AG08396 (cell line): ENCODE measurements at regions not wholly inside any gene's neighbourhood (a gene's known extent, or its start where the extent isn't known, plus 50 kb on each side); places are given as distances from the start of the nearest gene placed in this dataset.

ENCODE experiments used
- DNase-seq: peaks from one replicate; pipeline ENCODE4 v3.0.0; 2012; ENCODE audit warnings: low spot score, mixed read lengths

GRCh38 chr7:132666774-132667172, 90.5 kb upstream of the PLXNA4 start:
- DNase-seq = peak; percentile 16

GRCh38 chr7:132666071-132666773, 90.0 kb upstream of the PLXNA4 start:
- DNase-seq = peak; percentile 20

GRCh38 chr7:132656846-132657776, 80.8 kb upstream of the PLXNA4 start:
- peak; percentile 26 for DNase-seq

- no peak for DNase-seq
Measured at GRCh38 chr7:132656341-132656740, 80.1 kb upstream of the PLXNA4 start.

- no peak for DNase-seq
Measured at GRCh38 chr7:132655131-132655727, 79.0 kb upstream of the PLXNA4 start.

GRCh38 chr7:132654150-132654549, 77.9 kb upstream of the PLXNA4 start:
- DNase-seq = peak; percentile 24

- no peak for DNase-seq
Measured at GRCh38 chr7:132653366-132653930, 77.2 kb upstream of the PLXNA4 start.

- no peak for DNase-seq
Measured at GRCh38 chr7:132652507-132652906, 76.2 kb upstream of the PLXNA4 start.

GRCh38 chr7:132650498-132650897, 74.2 kb upstream of the PLXNA4 start:
- DNase-seq = peak; percentile 57

GRCh38 chr7:132647311-132647710, 71.0 kb upstream of the PLXNA4 start:
- no peak for DNase-seq

GRCh38 chr7:132646052-132646451, 69.8 kb upstream of the PLXNA4 start:
- DNase-seq = no peak

GRCh38 chr7:132643302-132643701, 67.0 kb upstream of the PLXNA4 start:
- no peak for DNase-seq

- DNase-seq = no peak
Measured at GRCh38 chr7:132641238-132641637, 65.0 kb upstream of the PLXNA4 start.

- no peak for DNase-seq
Measured at GRCh38 chr7:132639983-132640382, 63.7 kb upstream of the PLXNA4 start.

- no peak for DNase-seq
Measured at GRCh38 chr7:132638000-132638399, 61.7 kb upstream of the PLXNA4 start.

- no peak for DNase-seq
Measured at GRCh38 chr7:132636581-132636980, 60.3 kb upstream of the PLXNA4 start.

- DNase-seq = no peak
Measured at GRCh38 chr7:132635127-132635526, 58.9 kb upstream of the PLXNA4 start.

- no peak for DNase-seq
Measured at GRCh38 chr7:132630834-132631233, 54.6 kb upstream of the PLXNA4 start.
